ENCODE measurements at regions not wholly inside any gene's neighbourhood (a gene's known extent, or its start where the extent isn't known, plus 50 kb on each side); places are given as distances from the start of the nearest gene placed in this dataset.

DNA sequence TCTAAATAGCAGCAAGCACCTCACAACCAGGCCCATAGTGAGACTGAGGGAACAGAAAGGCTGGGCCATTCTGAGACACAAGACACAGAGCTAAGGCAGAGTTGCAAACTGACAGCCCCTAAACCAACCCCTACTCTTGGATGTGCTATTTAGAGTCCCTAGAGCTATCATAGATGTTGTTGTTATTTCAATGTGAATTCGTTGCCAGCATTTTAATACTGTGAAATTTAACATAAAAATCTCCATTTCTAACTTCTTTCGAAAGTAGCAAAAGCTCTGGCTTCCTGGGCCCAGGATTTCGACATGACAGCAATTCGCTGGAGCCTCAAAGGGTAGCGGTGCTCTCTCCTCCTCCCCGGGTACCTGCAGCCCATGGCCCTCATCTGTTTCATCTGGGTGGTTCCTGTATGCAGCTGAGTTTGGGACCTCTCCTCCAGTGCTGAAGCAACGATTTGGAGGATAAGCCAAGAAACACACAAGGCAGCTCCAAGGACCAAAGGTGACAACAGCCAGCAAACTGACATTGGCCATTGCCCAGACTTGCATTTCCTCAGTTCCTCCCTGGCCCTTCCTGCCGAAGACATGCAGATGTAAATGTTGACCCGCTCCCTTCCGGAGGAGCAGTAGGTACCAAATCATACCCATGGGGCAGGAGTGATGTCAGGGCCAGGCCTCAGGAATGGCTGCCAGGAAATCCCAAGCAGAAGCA, 254.4 kb upstream of the NCKAP5 start:
- no peak for DNase-seq
- Histone ChIP-seq H3K4me3 (no peak overlapping the region), H3K27ac (no peak overlapping the region), H3K36me3 (no peaks in the 10 kb centered on the region), H3K9me3 (no peaks in the 10 kb centered on the region), H3K4me1 (peaks cover 0 to 8% (median 7%) of the 10 kb centered on the region in 4 donors), H3K27me3 (no peaks in the 10 kb centered on the region)
- intact Hi-C loops (cut with DNase I): no loop called here
- 83 to 86% methylated on average over 10 of the region's 10 CpGs for WGBS, 2 donors
- no peak for TF ChIP-seq POLR2AphosphoS5 (IDR thresholded peaks at IDR 0.05)
- TF ChIP-seq EP300 (IDR thresholded peaks at IDR 0.05): no peak
- TF ChIP-seq POLR2A (IDR thresholded peaks at IDR 0.05): no peak

DNA sequence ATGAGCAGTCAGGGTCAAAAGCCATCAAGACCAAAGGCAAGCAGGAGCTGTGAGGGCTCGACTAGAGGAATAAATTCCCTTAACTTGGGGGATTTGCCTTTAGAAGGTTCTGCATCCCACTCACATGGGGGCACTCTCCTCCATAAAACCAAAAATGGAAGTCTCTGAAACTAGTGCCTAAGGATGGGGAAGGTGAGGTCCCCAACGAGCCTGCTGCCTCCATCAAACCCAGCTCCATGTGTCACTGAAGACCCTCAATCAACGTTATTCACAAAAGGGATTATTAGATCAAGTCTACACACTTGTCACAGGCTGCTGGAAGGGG, 254.9 kb upstream of the NCKAP5 start:
- H3K4me3 ChIP-seq: no peak overlapping the region
- no peaks in the 10 kb centered on the region for H3K36me3 ChIP-seq
- intact Hi-C loops (cut with DNase I): no loop called here
- no peaks in the 10 kb centered on the region for H3K9me3 ChIP-seq
- H3K4me1 ChIP-seq: peaks cover 0 to 4% (median 2%) of the 10 kb centered on the region in 4 donors
- H3K27me3 ChIP-seq: no peaks in the 10 kb centered on the region
- TF ChIP-seq POLR2AphosphoS5 (IDR thresholded peaks at IDR 0.05): no peak
- TF ChIP-seq, protein P1, sequence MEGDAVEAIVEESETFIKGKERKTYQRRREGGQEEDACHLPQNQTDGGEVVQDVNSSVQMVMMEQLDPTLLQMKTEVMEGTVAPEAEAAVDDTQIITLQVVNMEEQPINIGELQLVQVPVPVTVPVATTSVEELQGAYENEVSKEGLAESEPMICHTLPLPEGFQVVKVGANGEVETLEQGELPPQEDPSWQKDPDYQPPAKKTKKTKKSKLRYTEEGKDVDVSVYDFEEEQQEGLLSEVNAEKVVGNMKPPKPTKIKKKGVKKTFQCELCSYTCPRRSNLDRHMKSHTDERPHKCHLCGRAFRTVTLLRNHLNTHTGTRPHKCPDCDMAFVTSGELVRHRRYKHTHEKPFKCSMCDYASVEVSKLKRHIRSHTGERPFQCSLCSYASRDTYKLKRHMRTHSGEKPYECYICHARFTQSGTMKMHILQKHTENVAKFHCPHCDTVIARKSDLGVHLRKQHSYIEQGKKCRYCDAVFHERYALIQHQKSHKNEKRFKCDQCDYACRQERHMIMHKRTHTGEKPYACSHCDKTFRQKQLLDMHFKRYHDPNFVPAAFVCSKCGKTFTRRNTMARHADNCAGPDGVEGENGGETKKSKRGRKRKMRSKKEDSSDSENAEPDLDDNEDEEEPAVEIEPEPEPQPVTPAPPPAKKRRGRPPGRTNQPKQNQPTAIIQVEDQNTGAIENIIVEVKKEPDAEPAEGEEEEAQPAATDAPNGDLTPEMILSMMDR (IDR thresholded peaks at IDR 0.05): no peak
- no peak for TF ChIP-seq POLR2A (IDR thresholded peaks at IDR 0.05)
- no peak for TF ChIP-seq EP300 (IDR thresholded peaks at IDR 0.05)
- no peak for DNase-seq
- no peak overlapping the region for H3K27ac ChIP-seq
- WGBS, 2 donors: 79 to 81% methylated on average over 3 of the region's 3 CpGs

DNA sequence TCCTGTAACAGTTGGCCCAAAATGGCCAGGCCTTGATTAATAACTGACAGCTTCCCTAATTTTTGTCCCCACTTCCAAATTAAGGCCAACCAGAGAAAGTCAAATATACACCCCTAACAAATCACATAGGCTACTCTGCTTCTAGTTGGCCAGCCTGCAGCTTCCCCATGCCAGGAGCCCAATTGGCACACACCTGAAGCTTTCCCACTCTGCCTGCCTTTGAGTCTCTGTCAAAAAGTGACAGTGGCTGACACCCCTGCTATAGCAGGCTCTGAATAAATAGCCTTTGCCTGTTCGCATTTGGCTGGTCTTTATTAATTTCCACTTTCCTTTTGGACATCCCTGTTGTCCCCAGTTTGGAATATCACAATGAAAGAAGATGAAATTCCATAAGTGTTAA, 256.6 kb upstream of the NCKAP5 start:
- no peak for TF ChIP-seq EP300 (IDR thresholded peaks at IDR 0.05)
- no peak for TF ChIP-seq POLR2A (IDR thresholded peaks at IDR 0.05)
- TF ChIP-seq, protein P1 (IDR thresholded peaks at IDR 0.05): no peak
- no peak for TF ChIP-seq POLR2AphosphoS5 (IDR thresholded peaks at IDR 0.05)
- intact Hi-C loops (cut with DNase I): no loop called here
- Histone ChIP-seq H3K9me3 (no peaks in the 10 kb centered on the region), H3K27me3 (no peaks in the 10 kb centered on the region), H3K4me1 (no peaks in the 10 kb centered on the region), H3K27ac (no peak overlapping the region), H3K36me3 (no peaks in the 10 kb centered on the region), H3K4me3 (no peak overlapping the region)
- WGBS, 2 donors: 81 to 92% methylated on average over 1 of the region's 1 CpG
- no peak for DNase-seq

DNA sequence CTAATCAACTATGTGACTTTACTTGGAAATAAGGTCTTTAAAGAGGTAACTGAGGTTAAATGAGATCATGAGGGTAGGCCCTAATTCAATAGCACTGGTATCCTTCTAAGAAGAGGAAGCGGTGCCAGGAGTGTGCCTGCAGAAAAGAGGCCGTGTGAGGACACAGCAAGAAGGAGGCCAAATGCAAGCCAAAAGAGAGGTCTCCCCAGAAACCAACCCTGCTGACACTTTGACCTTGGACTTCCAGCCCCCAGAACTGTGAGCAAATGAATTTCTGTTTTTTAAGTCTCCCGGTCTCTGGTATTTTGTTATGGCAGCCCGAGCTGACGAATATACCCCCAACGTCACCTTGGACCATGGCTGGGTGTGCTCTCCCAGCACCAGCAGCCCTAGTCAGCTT, 257.5 kb upstream of the NCKAP5 start:
- no peak for DNase-seq
- intact Hi-C loops (cut with DNase I): no loop called here
- no peaks in the 10 kb centered on the region for H3K36me3 ChIP-seq

DNA sequence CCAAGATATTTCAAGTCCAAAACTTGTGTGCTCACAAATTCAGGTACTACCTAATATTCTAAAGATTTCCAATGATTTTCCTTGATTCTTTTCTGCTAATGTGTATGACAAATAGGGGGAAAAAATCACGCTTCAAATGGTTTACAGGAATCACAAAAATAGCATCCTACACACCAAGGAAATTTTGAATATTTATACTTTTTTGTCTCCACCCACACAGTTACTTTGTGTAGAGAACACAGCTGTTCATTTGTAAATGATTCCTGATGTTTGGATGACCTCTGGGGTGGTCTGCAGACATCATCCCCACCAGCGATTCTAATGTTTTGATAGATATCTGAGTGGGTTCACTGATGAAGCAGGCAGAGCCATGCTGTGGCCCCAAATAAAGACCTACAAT, 260.6 kb upstream of the NCKAP5 start:
- Histone ChIP-seq H3K27me3 (no peaks in the 10 kb centered on the region), H3K36me3 (no peaks in the 10 kb centered on the region), H3K9me3 (no peaks in the 10 kb centered on the region), H3K27ac (no peak overlapping the region), H3K4me3 (no peak overlapping the region), H3K4me1 (no peaks in the 10 kb centered on the region)
- DNase-seq: no peak
- WGBS, 2 donors: 41 to 56% methylated on average over 2 of the region's 2 CpGs
- TF ChIP-seq EP300 (IDR thresholded peaks at IDR 0.05): no peak
- TF ChIP-seq, protein P1 (IDR thresholded peaks at IDR 0.05): no peak
- TF ChIP-seq POLR2A (IDR thresholded peaks at IDR 0.05): no peak
- no peak for TF ChIP-seq POLR2AphosphoS5 (IDR thresholded peaks at IDR 0.05)
- intact Hi-C loops (cut with DNase I): no loop called here

More for the DNA sequence above, 257.5 kb upstream of the NCKAP5 start:
- H3K9me3 ChIP-seq: no peaks in the 10 kb centered on the region
- H3K27me3 ChIP-seq: no peaks in the 10 kb centered on the region
- WGBS, 2 donors: 93 to 95% methylated on average over 6 of the region's 6 CpGs
- H3K4me3 ChIP-seq: no peak overlapping the region
- TF ChIP-seq EP300 (IDR thresholded peaks at IDR 0.05): no peak
- TF ChIP-seq POLR2AphosphoS5 (IDR thresholded peaks at IDR 0.05): no peak
- TF ChIP-seq, protein P1 (IDR thresholded peaks at IDR 0.05): no peak
- TF ChIP-seq POLR2A (IDR thresholded peaks at IDR 0.05): no peak
- H3K27ac ChIP-seq: no peak overlapping the region
- no peaks in the 10 kb centered on the region for H3K4me1 ChIP-seq
